ENCODE measurements at regions not wholly inside any gene's neighbourhood (a gene's known extent, or its start where the extent isn't known, plus 50 kb on each side); places are given as distances from the start of the nearest gene placed in this dataset.

GRCh38 chr13:30141775-30142485, 165.4 kb downstream of the KATNAL1 start:
- TF ChIP-seq JUNB (IDR thresholded peaks at IDR 0.05; ENCODE audit: unreplicated experiment), result no peak
- TF ChIP-seq EZH2 (IDR thresholded peaks at IDR 0.05; ENCODE audit: low read depth, unreplicated experiment), result no peak
- no peak for TF ChIP-seq POLR2AphosphoS5 (IDR thresholded peaks at IDR 0.05; ENCODE audit: low read depth)
- TF ChIP-seq CREB1 (CRISPR knock-in tag; IDR thresholded peaks at IDR 0.05; ENCODE audit: low read depth), result no peak
- TF ChIP-seq NANOG (IDR thresholded peaks at IDR 0.05; ENCODE audit: borderline replicate concordance), result no peak
- TF ChIP-seq REST (IDR thresholded peaks at IDR 0.05; ENCODE audit: unreplicated experiment), result no peak
- TF ChIP-seq EZH2phosphoT487 (IDR thresholded peaks at IDR 0.05; ENCODE audit: unreplicated experiment), result no peak
- no peak for TF ChIP-seq ZNF462 (CRISPR knock-in tag; IDR thresholded peaks at IDR 0.05)
- TF ChIP-seq ZNF114 (CRISPR knock-in tag; IDR thresholded peaks at IDR 0.05), result no peak
- no peak for TF ChIP-seq CTCF (conservative IDR thresholded peaks at IDR 0.05; ENCODE audit: low read depth in 2 of 2)
- TF ChIP-seq ETS1 (IDR thresholded peaks at IDR 0.05), result no peak
- H2AFZ ChIP-seq, result no peak overlapping the region
- H3K4me1 ChIP-seq (ENCODE audit: insufficient read depth), result no peaks in the 10 kb centered on the region
- no peaks in the 10 kb centered on the region for H3K27me3 ChIP-seq (ENCODE audit: insufficient read depth)
- H3K36me3 ChIP-seq (ENCODE audit: insufficient read depth), result no peaks in the 10 kb centered on the region
- no peaks in the 10 kb centered on the region; the same call in 1 of the 2 replicates for H3K9me2 ChIP-seq (ENCODE audit: insufficient read depth)
- no peak overlapping the region for H3K4me2 ChIP-seq
- no peaks in the 10 kb centered on the region for H3F3A ChIP-seq (replicated peaks; ENCODE audit: low read depth)
- Mint-ChIP-seq H3K9me3 (peaks cover 5% of the 10 kb centered on the region), H3K27me3 (ENCODE audit: insufficient read depth, low read depth, poor library complexity) (peaks cover 7% of the 10 kb centered on the region), H3K4me1 (no peaks in the 10 kb centered on the region), H3K4me3 (no peak overlapping the region), H3K27ac (no peak overlapping the region), H3K36me3 (ENCODE audit: low read depth) (peaks cover 5% of the 10 kb centered on the region; the same call in 2 of the 3 replicates)
- no peak overlapping the region for H3K27ac ChIP-seq (ENCODE audit: low read depth)
- H4K20me1 ChIP-seq (replicated peaks; ENCODE audit: insufficient read depth), result no peaks in the 10 kb centered on the region
- no peak overlapping the region for H3K4me3 ChIP-seq
- DNase-seq (ENCODE audit: low spot score) (no peak), ATAC-seq (no peak)
- no peaks in the 10 kb centered on the region for H3K79me2 ChIP-seq (replicated peaks; ENCODE audit: insufficient read depth)

All from GM23338 (cell line).